Chondrocyte (in vitro differentiated cells): ENCODE measurements at regions not wholly inside any gene's neighbourhood (a gene's known extent, or its start where the extent isn't known, plus 50 kb on each side); places are given as distances from the start of the nearest gene placed in this dataset.

Experiments
- DNase-seq: peaks from one replicate; pipeline ENCODE4 v3.0.0; 2021; ENCODE audit warnings: mixed read lengths, low spot score
- H3K27ac Mint-ChIP-seq: one replicate; pipeline ENCODE4 v1.8.0; 2021; ENCODE audit warnings: mild to moderate bottlenecking, moderate library complexity, mixed read lengths; ENCODE audit not compliant: unreplicated experiment
- H3K27me3 Mint-ChIP-seq: 2 replicates; pipeline ENCODE4 v1.8.0; 2021; ENCODE audit warnings: low read depth, mixed read lengths
- H3K36me3 Mint-ChIP-seq: 2 replicates; pipeline ENCODE4 v1.8.0; 2021; ENCODE audit warnings: low read depth, mixed read lengths
- H3K4me1 Mint-ChIP-seq: 2 replicates; pipeline ENCODE4 v1.8.0; 2021; ENCODE audit warnings: low read depth, mild to moderate bottlenecking, mixed read lengths
- H3K4me3 Mint-ChIP-seq: one replicate; pipeline ENCODE4 v1.8.0; 2021; ENCODE audit warnings: mild to moderate bottlenecking, moderate library complexity, mixed read lengths; ENCODE audit not compliant: unreplicated experiment
- H3K9me3 Mint-ChIP-seq: 2 replicates; pipeline ENCODE4 v1.8.0; 2021; ENCODE audit warnings: low read depth, mixed read lengths
- TF ChIP-seq, protein P1 (sequence below): fragments of 200-600 bp; sonication (generic); IDR thresholded peaks from 2 replicates; pipeline ENCODE4 v1.5.0; 2021; ENCODE audit warnings: antibody characterized with exemption, mild to moderate bottlenecking, moderate library complexity

- peaks cover 3% of the 10 kb centered on the region for H3K9me3 Mint-ChIP-seq
- no peaks in the 10 kb centered on the region for H3K4me1 Mint-ChIP-seq
- H3K27ac Mint-ChIP-seq: no peak overlapping the region
- TF ChIP-seq, protein P1, sequence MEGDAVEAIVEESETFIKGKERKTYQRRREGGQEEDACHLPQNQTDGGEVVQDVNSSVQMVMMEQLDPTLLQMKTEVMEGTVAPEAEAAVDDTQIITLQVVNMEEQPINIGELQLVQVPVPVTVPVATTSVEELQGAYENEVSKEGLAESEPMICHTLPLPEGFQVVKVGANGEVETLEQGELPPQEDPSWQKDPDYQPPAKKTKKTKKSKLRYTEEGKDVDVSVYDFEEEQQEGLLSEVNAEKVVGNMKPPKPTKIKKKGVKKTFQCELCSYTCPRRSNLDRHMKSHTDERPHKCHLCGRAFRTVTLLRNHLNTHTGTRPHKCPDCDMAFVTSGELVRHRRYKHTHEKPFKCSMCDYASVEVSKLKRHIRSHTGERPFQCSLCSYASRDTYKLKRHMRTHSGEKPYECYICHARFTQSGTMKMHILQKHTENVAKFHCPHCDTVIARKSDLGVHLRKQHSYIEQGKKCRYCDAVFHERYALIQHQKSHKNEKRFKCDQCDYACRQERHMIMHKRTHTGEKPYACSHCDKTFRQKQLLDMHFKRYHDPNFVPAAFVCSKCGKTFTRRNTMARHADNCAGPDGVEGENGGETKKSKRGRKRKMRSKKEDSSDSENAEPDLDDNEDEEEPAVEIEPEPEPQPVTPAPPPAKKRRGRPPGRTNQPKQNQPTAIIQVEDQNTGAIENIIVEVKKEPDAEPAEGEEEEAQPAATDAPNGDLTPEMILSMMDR: no peak
- no peak overlapping the region for H3K4me3 Mint-ChIP-seq
- H3K27me3 Mint-ChIP-seq: peaks cover 14% of the 10 kb centered on the region
- no peaks in the 10 kb centered on the region for H3K36me3 Mint-ChIP-seq
- no peak for DNase-seq
Measured at GRCh38 chr4:163582703-163583102, 88.2 kb downstream of the TMA16 start.

- no peak for DNase-seq
- H3K36me3 Mint-ChIP-seq: no peaks in the 10 kb centered on the region
- TF ChIP-seq, protein P1: peak; percentile 52
- peaks cover 3% of the 10 kb centered on the region for H3K9me3 Mint-ChIP-seq
- no peaks in the 10 kb centered on the region for H3K4me1 Mint-ChIP-seq
- H3K27ac Mint-ChIP-seq: no peak overlapping the region
- H3K27me3 Mint-ChIP-seq: peaks cover 9% of the 10 kb centered on the region
- H3K4me3 Mint-ChIP-seq: no peak overlapping the region
Measured at GRCh38 chr4:163587867-163588266, 93.4 kb downstream of the TMA16 start.

GRCh38 chr4:163588532-163588931, 94.0 kb downstream of the TMA16 start:
- Mint-ChIP-seq H3K9me3 (peaks cover 3% of the 10 kb centered on the region), H3K4me1 (no peaks in the 10 kb centered on the region), H3K27ac (no peak overlapping the region), H3K27me3 (peaks cover 7% of the 10 kb centered on the region), H3K4me3 (no peak overlapping the region), H3K36me3 (no peaks in the 10 kb centered on the region)
- TF ChIP-seq, protein P1: no peak
- DNase-seq: no peak

DNA sequence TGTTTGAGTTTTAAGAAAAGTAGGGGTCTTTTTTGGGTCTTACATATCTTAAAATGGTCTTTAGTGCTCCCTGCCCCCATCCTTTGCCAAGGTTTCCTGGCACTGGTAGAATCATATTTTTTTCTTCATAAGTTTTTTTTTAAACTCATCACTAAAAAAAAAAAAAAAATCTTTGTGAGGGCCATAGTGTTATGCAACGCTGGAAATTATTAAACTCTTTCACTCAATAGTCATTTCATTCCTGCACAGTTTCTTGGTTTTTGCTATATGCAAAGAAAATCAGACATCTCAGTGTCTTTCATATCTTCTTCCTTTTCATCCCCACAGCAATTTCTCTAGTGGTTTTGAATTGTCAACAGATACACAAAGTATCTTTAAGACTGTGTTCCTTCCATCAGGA, 95.6 kb downstream of the TMA16 start:
- peaks cover 3% of the 10 kb centered on the region for H3K9me3 Mint-ChIP-seq
- H3K4me3 Mint-ChIP-seq: no peak overlapping the region
- H3K4me1 Mint-ChIP-seq: no peaks in the 10 kb centered on the region
- no peak for DNase-seq
- H3K27ac Mint-ChIP-seq: no peak overlapping the region
- TF ChIP-seq, protein P1: no peak
- H3K27me3 Mint-ChIP-seq: peaks cover 2% of the 10 kb centered on the region
- H3K36me3 Mint-ChIP-seq: no peaks in the 10 kb centered on the region

GRCh38 chr4:163590619-163591264, 96.3 kb downstream of the TMA16 start:
- no peak for DNase-seq

More at GRCh38 chr4:163590619-163591264, 96.3 kb downstream of the TMA16 start:
- TF ChIP-seq, protein P1: no peak
- Mint-ChIP-seq H3K9me3 (peaks cover 3% of the 10 kb centered on the region), H3K4me1 (no peaks in the 10 kb centered on the region), H3K27ac (no peak overlapping the region), H3K4me3 (no peak overlapping the region), H3K27me3 (peaks cover 2% of the 10 kb centered on the region), H3K36me3 (no peaks in the 10 kb centered on the region)
